GM23338 (cell line): ENCODE measurements at regions not wholly inside any gene's neighbourhood (a gene's known extent, or its start where the extent isn't known, plus 50 kb on each side); places are given as distances from the start of the nearest gene placed in this dataset.

Source experiments
- CREB1 ChIP-seq: fragments of 250-450 bp; sonication (Bioruptor Pico); IDR thresholded peaks from 2 replicates; pipeline ENCODE4 v1.5.0; 2020; ENCODE audit warnings: low read depth, mild to moderate bottlenecking, moderate library complexity
- POLR2AphosphoS5 ChIP-seq: IDR thresholded peaks from 2 replicates; pipeline ENCODE4 v1.6.1; 2016; ENCODE audit warnings: antibody characterized with exemption, low read depth
- STAT1 ChIP-seq: IDR thresholded peaks from one replicate; pipeline ENCODE4 v1.6.1; 2016; ENCODE audit warnings: antibody characterized with exemption; ENCODE audit not compliant: unreplicated experiment
- TF ChIP-seq, protein P1 (sequence below): fragments of 250-450 bp; sonication (Bioruptor Pico); IDR thresholded peaks from 2 replicates; pipeline ENCODE4 v1.5.0; 2020; ENCODE audit warnings: mild to moderate bottlenecking, moderate library complexity
- TF ChIP-seq, protein P2 (sequence below): IDR thresholded peaks from 2 replicates; pipeline ENCODE4 v1.6.1; 2016; ENCODE audit warnings: antibody characterized with exemption
- TF ChIP-seq, protein P3 (sequence below): IDR thresholded peaks from one replicate; pipeline ENCODE4 v1.6.1; 2018; ENCODE audit warnings: antibody characterized with exemption; ENCODE audit not compliant: unreplicated experiment

DNA sequence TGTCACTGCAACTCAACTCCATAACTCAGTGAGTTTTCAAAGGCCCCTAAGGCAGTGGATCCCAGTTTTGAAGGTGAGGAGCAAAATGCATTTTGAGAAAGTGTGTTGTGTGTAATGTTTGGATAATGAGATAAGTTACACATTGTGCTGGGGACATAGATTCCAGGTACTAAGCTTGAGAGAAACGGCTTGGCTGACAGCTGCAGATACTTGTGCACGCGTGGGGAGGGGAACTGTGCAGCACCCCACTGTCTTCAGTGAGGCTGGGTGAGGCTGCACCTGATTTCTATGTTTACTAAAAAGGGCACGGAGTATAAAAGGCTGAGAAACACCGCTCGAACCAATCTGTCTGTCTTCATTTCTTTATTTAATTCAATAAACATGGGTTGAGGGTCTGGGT, 254.0 kb upstream of the COPS8 start (continued):
- TF ChIP-seq, protein P1, sequence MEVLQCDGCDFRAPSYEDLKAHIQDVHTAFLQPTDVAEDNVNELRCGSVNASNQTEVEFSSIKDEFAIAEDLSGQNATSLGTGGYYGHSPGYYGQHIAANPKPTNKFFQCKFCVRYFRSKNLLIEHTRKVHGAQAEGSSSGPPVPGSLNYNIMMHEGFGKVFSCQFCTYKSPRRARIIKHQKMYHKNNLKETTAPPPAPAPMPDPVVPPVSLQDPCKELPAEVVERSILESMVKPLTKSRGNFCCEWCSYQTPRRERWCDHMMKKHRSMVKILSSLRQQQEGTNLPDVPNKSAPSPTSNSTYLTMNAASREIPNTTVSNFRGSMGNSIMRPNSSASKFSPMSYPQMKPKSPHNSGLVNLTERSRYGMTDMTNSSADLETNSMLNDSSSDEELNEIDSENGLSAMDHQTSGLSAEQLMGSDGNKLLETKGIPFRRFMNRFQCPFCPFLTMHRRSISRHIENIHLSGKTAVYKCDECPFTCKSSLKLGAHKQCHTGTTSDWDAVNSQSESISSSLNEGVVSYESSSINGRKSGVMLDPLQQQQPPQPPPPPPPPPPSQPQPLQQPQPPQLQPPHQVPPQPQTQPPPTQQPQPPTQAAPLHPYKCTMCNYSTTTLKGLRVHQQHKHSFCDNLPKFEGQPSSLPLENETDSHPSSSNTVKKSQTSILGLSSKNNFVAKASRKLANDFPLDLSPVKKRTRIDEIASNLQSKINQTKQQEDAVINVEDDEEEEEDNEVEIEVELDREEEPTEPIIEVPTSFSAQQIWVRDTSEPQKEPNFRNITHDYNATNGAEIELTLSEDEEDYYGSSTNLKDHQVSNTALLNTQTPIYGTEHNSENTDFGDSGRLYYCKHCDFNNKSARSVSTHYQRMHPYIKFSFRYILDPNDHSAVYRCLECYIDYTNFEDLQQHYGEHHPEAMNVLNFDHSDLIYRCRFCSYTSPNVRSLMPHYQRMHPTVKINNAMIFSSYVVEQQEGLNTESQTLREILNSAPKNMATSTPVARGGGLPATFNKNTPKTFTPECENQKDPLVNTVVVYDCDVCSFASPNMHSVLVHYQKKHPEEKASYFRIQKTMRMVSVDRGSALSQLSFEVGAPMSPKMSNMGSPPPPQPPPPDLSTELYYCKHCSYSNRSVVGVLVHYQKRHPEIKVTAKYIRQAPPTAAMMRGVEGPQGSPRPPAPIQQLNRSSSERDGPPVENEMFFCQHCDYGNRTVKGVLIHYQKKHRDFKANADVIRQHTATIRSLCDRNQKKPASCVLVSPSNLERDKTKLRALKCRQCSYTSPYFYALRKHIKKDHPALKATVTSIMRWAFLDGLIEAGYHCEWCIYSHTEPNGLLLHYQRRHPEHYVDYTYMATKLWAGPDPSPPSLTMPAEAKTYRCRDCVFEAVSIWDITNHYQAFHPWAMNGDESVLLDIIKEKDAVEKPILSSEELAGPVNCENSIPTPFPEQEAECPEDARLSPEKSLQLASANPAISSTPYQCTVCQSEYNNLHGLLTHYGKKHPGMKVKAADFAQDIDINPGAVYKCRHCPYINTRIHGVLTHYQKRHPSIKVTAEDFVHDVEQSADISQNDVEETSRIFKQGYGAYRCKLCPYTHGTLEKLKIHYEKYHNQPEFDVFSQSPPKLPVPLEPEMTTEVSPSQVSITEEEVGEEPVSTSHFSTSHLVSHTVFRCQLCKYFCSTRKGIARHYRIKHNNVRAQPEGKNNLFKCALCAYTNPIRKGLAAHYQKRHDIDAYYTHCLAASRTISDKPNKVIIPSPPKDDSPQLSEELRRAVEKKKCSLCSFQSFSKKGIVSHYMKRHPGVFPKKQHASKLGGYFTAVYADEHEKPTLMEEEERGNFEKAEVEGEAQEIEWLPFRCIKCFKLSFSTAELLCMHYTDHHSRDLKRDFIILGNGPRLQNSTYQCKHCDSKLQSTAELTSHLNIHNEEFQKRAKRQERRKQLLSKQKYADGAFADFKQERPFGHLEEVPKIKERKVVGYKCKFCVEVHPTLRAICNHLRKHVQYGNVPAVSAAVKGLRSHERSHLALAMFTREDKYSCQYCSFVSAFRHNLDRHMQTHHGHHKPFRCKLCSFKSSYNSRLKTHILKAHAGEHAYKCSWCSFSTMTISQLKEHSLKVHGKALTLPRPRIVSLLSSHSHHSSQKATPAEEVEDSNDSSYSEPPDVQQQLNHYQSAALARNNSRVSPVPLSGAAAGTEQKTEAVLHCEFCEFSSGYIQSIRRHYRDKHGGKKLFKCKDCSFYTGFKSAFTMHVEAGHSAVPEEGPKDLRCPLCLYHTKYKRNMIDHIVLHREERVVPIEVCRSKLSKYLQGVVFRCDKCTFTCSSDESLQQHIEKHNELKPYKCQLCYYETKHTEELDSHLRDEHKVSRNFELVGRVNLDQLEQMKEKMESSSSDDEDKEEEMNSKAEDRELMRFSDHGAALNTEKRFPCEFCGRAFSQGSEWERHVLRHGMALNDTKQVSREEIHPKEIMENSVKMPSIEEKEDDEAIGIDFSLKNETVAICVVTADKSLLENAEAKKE (CRISPR knock-in tag): no peak
- TF ChIP-seq CREB1 (CRISPR knock-in tag): no peak
- TF ChIP-seq, protein P2, sequence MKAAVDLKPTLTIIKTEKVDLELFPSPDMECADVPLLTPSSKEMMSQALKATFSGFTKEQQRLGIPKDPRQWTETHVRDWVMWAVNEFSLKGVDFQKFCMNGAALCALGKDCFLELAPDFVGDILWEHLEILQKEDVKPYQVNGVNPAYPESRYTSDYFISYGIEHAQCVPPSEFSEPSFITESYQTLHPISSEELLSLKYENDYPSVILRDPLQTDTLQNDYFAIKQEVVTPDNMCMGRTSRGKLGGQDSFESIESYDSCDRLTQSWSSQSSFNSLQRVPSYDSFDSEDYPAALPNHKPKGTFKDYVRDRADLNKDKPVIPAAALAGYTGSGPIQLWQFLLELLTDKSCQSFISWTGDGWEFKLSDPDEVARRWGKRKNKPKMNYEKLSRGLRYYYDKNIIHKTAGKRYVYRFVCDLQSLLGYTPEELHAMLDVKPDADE: no peak
- no peak for TF ChIP-seq STAT1
- TF ChIP-seq, protein P3, sequence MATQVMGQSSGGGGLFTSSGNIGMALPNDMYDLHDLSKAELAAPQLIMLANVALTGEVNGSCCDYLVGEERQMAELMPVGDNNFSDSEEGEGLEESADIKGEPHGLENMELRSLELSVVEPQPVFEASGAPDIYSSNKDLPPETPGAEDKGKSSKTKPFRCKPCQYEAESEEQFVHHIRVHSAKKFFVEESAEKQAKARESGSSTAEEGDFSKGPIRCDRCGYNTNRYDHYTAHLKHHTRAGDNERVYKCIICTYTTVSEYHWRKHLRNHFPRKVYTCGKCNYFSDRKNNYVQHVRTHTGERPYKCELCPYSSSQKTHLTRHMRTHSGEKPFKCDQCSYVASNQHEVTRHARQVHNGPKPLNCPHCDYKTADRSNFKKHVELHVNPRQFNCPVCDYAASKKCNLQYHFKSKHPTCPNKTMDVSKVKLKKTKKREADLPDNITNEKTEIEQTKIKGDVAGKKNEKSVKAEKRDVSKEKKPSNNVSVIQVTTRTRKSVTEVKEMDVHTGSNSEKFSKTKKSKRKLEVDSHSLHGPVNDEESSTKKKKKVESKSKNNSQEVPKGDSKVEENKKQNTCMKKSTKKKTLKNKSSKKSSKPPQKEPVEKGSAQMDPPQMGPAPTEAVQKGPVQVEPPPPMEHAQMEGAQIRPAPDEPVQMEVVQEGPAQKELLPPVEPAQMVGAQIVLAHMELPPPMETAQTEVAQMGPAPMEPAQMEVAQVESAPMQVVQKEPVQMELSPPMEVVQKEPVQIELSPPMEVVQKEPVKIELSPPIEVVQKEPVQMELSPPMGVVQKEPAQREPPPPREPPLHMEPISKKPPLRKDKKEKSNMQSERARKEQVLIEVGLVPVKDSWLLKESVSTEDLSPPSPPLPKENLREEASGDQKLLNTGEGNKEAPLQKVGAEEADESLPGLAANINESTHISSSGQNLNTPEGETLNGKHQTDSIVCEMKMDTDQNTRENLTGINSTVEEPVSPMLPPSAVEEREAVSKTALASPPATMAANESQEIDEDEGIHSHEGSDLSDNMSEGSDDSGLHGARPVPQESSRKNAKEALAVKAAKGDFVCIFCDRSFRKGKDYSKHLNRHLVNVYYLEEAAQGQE: no peak
- no peak for TF ChIP-seq POLR2AphosphoS5
